HEK293 (cell line): ENCODE measurements at regions not wholly inside any gene's neighbourhood (a gene's known extent, or its start where the extent isn't known, plus 50 kb on each side); places are given as distances from the start of the nearest gene placed in this dataset.

Experiments used
- CTCF ChIA-PET: fragments of 350-600 bp; formaldehyde crosslinking; extraction: SDS; loops from one replicate; lab custom pipeline; 2021; ENCODE audit warnings: antibody characterized with exemption; lab: Yijun Ruan, JAX
- POLR2A ChIA-PET: fragments of 300-600 bp; formaldehyde crosslinking; extraction: SDS; loops from one replicate; lab custom pipeline; 2020; ENCODE audit warnings: antibody characterized with exemption, inconsistent platforms; lab: Yijun Ruan, JAX
- H3K27ac ChIP-seq: fragments of 200-500 bp; sonication (Bioruptor generic); 2 replicates; pipeline ENCODE4 v1.5.1; 2014; ENCODE audit warnings: low read depth, low read length, control low read depth, inconsistent platforms; ENCODE audit errors: extremely low read depth
- H3K36me3 ChIP-seq, 2 experiments: fragments of 200-500 bp in 1 of 2; sonication (Bioruptor generic) in 1 of 2; 1 replicate in 1 of 2; 2 replicates in 1 of 2; pipeline ENCODE4 v1.5.1; 2014 to 2017; ENCODE audit warnings: inconsistent platforms in 2 of 2, low read length in 2 of 2; ENCODE audit not compliant: control insufficient read depth in 2 of 2, insufficient read depth in 1 of 2
- H3K4me1 ChIP-seq: fragments of 200-500 bp; sonication (Bioruptor generic); 2 replicates; pipeline ENCODE4 v1.5.1; 2014; ENCODE audit warnings: mild to moderate bottlenecking, low read length, inconsistent platforms; ENCODE audit not compliant: control insufficient read depth, insufficient read depth
- H3K4me3 ChIP-seq: 2 replicates; pipeline ENCODE4 v1.5.1; 2011; ENCODE audit warnings: low read depth, mild to moderate bottlenecking, control low read depth, low read length, moderate library complexity
- H3K9me3 ChIP-seq: fragments of 200-500 bp; sonication (Bioruptor generic); 2 replicates; pipeline ENCODE4 v1.5.1; 2014; ENCODE audit warnings: low read depth, low read length, inconsistent platforms; ENCODE audit not compliant: control insufficient read depth, insufficient read depth
- FEZF1 ChIP-seq: fragments of 450-650 bp; formaldehyde crosslinking; IDR thresholded peaks from 2 replicates; pipeline ENCODE4 v1.5.1; 2016; ENCODE audit warnings: missing biosample characterization, missing genetic modification characterization
- MZF1 ChIP-seq: fragments of 450-650 bp; formaldehyde crosslinking; IDR thresholded peaks from 2 replicates; pipeline ENCODE4 v1.5.1; 2017; ENCODE audit warnings: missing biosample characterization, missing genetic modification characterization, borderline replicate concordance
- PRDM10 ChIP-seq: fragments of 450-650 bp; formaldehyde crosslinking; IDR thresholded peaks from 2 replicates; pipeline ENCODE4 v1.5.1; 2016; ENCODE audit warnings: missing biosample characterization, missing genetic modification characterization
- PRDM6 ChIP-seq: fragments of 450-650 bp; formaldehyde crosslinking; IDR thresholded peaks from 2 replicates; pipeline ENCODE4 v1.5.1; 2017; ENCODE audit warnings: missing biosample characterization, missing genetic modification characterization
- SETDB1 ChIP-seq: IDR thresholded peaks from one replicate; pipeline ENCODE4 v1.6.1; 2017; ENCODE audit warnings: mild to moderate bottlenecking, low read length, moderate library complexity, mixed read lengths; ENCODE audit not compliant: insufficient read length
- TRIM28 ChIP-seq: IDR thresholded peaks from 2 replicates; pipeline ENCODE4 v1.6.1; 2011; ENCODE audit warnings: low read length, control low read depth, borderline replicate concordance
- WT1 ChIP-seq: fragments of 450-650 bp; formaldehyde crosslinking; IDR thresholded peaks from 2 replicates; pipeline ENCODE4 v1.5.1; 2016; ENCODE audit warnings: missing biosample characterization, missing genetic modification characterization
- ZNF140 ChIP-seq: fragments of 450-650 bp; formaldehyde crosslinking; IDR thresholded peaks from 2 replicates; pipeline ENCODE4 v1.5.1; 2016; ENCODE audit warnings: missing biosample characterization, missing genetic modification characterization
- ZNF280D ChIP-seq: fragments of 450-650 bp; formaldehyde crosslinking; IDR thresholded peaks from 2 replicates; pipeline ENCODE4 v1.5.1; 2016; ENCODE audit warnings: missing biosample characterization, missing genetic modification characterization
- ZNF391 ChIP-seq: fragments of 450-650 bp; formaldehyde crosslinking; IDR thresholded peaks from 2 replicates; pipeline ENCODE4 v1.5.1; 2016; ENCODE audit warnings: low read depth, missing biosample characterization, missing genetic modification characterization, borderline replicate concordance
- ZNF544 ChIP-seq: fragments of 450-650 bp; formaldehyde crosslinking; IDR thresholded peaks from 2 replicates; pipeline ENCODE4 v1.5.0; 2017; ENCODE audit warnings: missing biosample characterization, missing genetic modification characterization
- ZNF596 ChIP-seq: fragments of 450-650 bp; IDR thresholded peaks from 2 replicates; pipeline ENCODE4 v1.5.0; 2018; ENCODE audit warnings: missing biosample characterization, mild to moderate bottlenecking, missing genetic modification characterization, moderate library complexity

GRCh38 chr5:174642816-174643405, 81.5 kb upstream of the MSX2 start:
- H3K27ac ChIP-seq = no peak overlapping the region
- ChIA-PET POLR2A (no interaction called here), CTCF (interaction anchor here (0.6 kb wide), 1 partner anchor 221 kb away, joined by 4 read pairs; no protein-coding TSS in a partner anchor)
- no peaks in the 10 kb centered on the region for H3K36me3 ChIP-seq
- H3K9me3 ChIP-seq = no peaks in the 10 kb centered on the region
- H3K4me1 ChIP-seq = no peaks in the 10 kb centered on the region
- H3K4me3 ChIP-seq = no peak overlapping the region
- TF ChIP-seq PRDM10 (tag by site-specific recombination) = peak; percentile 28; the same call in 1 of the 2 replicates
- TF ChIP-seq WT1 = no peak

- Histone ChIP-seq H3K4me3 (no peak overlapping the region), H3K36me3 (no peaks in the 10 kb centered on the region)
- TF ChIP-seq ZNF140 (tag by site-specific recombination) = no peak
- TF ChIP-seq, all 188 proteins: peak for 0
- Histone ChIP-seq H3K27ac (no peak overlapping the region), H3K9me3 (no peaks in the 10 kb centered on the region), H3K4me1 (no peaks in the 10 kb centered on the region)
- ChIA-PET CTCF (interaction anchor here (0.7 kb wide), 1 partner anchor 43 kb away, joined by 3 read pairs; no protein-coding TSS in a partner anchor), POLR2A (interaction anchor here (0.7 kb wide), 1 partner anchor 63 kb away, joined by 4 read pairs; no protein-coding TSS in a partner anchor)
Measured at GRCh38 chr5:174644436-174644835, 79.9 kb upstream of the MSX2 start.

GRCh38 chr5:174644923-174645322, 79.5 kb upstream of the MSX2 start:
- Histone ChIP-seq H3K9me3 (no peaks in the 10 kb centered on the region), H3K4me1 (no peaks in the 10 kb centered on the region)
- POLR2A ChIA-PET = interaction anchor here (0.7 kb wide), 1 partner anchor 63 kb away, joined by 4 read pairs; no protein-coding TSS in a partner anchor
- TF ChIP-seq MZF1 (tag by site-specific recombination) = no peak
- TF ChIP-seq FEZF1 (tag by site-specific recombination) = peak; percentile 40; the same call in 1 of the 2 replicates
- peak; percentile 75 for TF ChIP-seq PRDM6 (tag by site-specific recombination)
- TF ChIP-seq, all 188 proteins: peak for 2
- Histone ChIP-seq H3K36me3 (no peaks in the 10 kb centered on the region), H3K27ac (no peak overlapping the region), H3K4me3 (no peak overlapping the region)
- CTCF ChIA-PET = no interaction called here

GRCh38 chr5:174645677-174646076, 78.7 kb upstream of the MSX2 start:
- H3K4me3 ChIP-seq = no peak overlapping the region
- no peaks in the 10 kb centered on the region for H3K4me1 ChIP-seq
- no peaks in the 10 kb centered on the region for H3K36me3 ChIP-seq
- ChIA-PET CTCF (no interaction called here), POLR2A (no interaction called here)
- peak; percentile 39; the same call in 1 of the 2 replicates for TF ChIP-seq TRIM28
- no peak for TF ChIP-seq ZNF596 (tag by site-specific recombination)
- TF ChIP-seq ZNF391 = no peak
- peak; percentile 86 for TF ChIP-seq SETDB1
- peak; percentile 80; the same call in 1 of the 2 replicates for TF ChIP-seq ZNF280D (tag by site-specific recombination)
- no peak for TF ChIP-seq ZNF544
- no peaks in the 10 kb centered on the region for H3K9me3 ChIP-seq
- no peak overlapping the region for H3K27ac ChIP-seq
